CD4-positive, CD25-positive, alpha-beta regulatory T cell (primary cell): ENCODE measurements at regions not wholly inside any gene's neighbourhood (a gene's known extent, or its start where the extent isn't known, plus 50 kb on each side); places are given as distances from the start of the nearest gene placed in this dataset.

Experiments used
- ATAC-seq, 2 donors: fragments of 150-1000 bp; cut with Tn5 transposase; one replicate each; pipeline ENCODE4 v1.10.0; 2021; ENCODE audit warnings: low read depth in 2 of 2, moderate number of reproducible peaks in 2 of 2, moderate library complexity in 1 of 2
- DNase-seq, 3 donors: peaks; one replicate each; pipeline versions ENCODE4 v3.0.0 to v3.0.0-alpha.2; 2012 to 2022; ENCODE audit warnings: mixed read lengths in 1 of 3
- H3K27ac ChIP-seq: one replicate; pipeline ENCODE4 v1.7.0; 2013; ENCODE audit warnings: mild to moderate bottlenecking, low read length; ENCODE audit not compliant: insufficient read depth, poor library complexity, severe bottlenecking
- H3K27me3 ChIP-seq: one replicate; pipeline ENCODE4 v1.7.0; 2013; ENCODE audit warnings: low read length; ENCODE audit not compliant: control insufficient read depth, insufficient read depth
- H3K36me3 ChIP-seq: one replicate; pipeline ENCODE4 v1.7.0; 2013; ENCODE audit warnings: mild to moderate bottlenecking, low read length, moderate library complexity; ENCODE audit not compliant: control insufficient read depth, insufficient read depth
- H3K4me1 ChIP-seq: 2 replicates; pipeline ENCODE4 v1.7.0; 2013; ENCODE audit warnings: mild to moderate bottlenecking, low read length; ENCODE audit not compliant: insufficient read depth, control insufficient read depth, poor library complexity, severe bottlenecking
- H3K4me3 ChIP-seq: one replicate; pipeline ENCODE4 v1.7.0; 2013; ENCODE audit warnings: low read depth, mild to moderate bottlenecking, low read length, moderate library complexity
- H3K9me3 ChIP-seq, 2 experiments: 1 replicate in 1 of 2; 2 replicates in 1 of 2; pipeline ENCODE4 v1.7.0; 2013; ENCODE audit warnings: low read length in 2 of 2, mild to moderate bottlenecking in 1 of 2, moderate library complexity in 1 of 2; ENCODE audit not compliant: control insufficient read depth in 2 of 2
- H3K27ac Mint-ChIP-seq, 3 donors: one replicate each; pipeline ENCODE4 v1.8.0; 2020 to 2022; ENCODE audit warnings: mild to moderate bottlenecking in 3 of 3, mixed read lengths in 3 of 3, moderate library complexity in 2 of 3
- H3K27me3 Mint-ChIP-seq: one replicate; pipeline ENCODE4 v1.8.0; 2022; ENCODE audit warnings: mild to moderate bottlenecking, mixed read lengths
- H3K36me3 Mint-ChIP-seq: one replicate; pipeline ENCODE4 v1.8.0; 2020; ENCODE audit warnings: mixed read lengths
- H3K4me1 Mint-ChIP-seq, 4 donors: one replicate each; pipeline ENCODE4 v1.8.0; 2020 to 2022; ENCODE audit warnings: mixed read lengths in 4 of 4, mild to moderate bottlenecking in 1 of 4
- H3K4me3 Mint-ChIP-seq, 4 donors: one replicate each; pipeline ENCODE4 v1.8.0; 2020 to 2022; ENCODE audit warnings: mild to moderate bottlenecking in 4 of 4, mixed read lengths in 4 of 4, moderate library complexity in 3 of 4
- H3K9me3 Mint-ChIP-seq, 7 donors: one replicate each; pipeline ENCODE4 v1.8.0; 2020 to 2022; ENCODE audit warnings: mixed read lengths in 7 of 7, mild to moderate bottlenecking in 3 of 7, moderate library complexity in 2 of 7

DNA sequence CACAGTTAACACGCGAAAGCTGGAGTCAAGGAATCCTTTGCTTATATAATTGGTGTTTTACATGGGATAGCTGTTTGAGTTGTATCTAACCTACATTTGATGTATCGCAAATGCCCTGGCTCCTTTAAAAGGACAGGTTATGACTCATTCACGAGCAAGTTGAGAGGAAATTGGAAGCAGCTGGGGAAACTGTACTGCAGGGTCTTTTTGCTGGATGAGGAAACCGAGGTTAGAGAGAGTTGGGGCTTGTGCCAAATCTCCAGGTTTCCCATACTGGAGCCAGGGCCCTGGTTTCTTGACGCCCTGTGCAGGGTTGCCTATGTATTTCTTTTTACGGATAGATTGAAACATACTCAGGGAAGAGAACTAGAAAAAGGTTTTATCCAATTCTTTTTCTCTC lies 60.0 kb upstream of the SPTBN1 start:
- Histone ChIP-seq H3K4me1 (no peaks in the 10 kb centered on the region), H3K27me3 (no peaks in the 10 kb centered on the region), H3K9me3 (no peaks in the 10 kb centered on the region), H3K36me3 (no peaks in the 10 kb centered on the region), H3K4me3 (no peak overlapping the region), H3K27ac (no peak overlapping the region)
- peaks cover 0 to 1% (median 0%) of the 10 kb centered on the region in 7 donors for H3K9me3 Mint-ChIP-seq
- no peak for ATAC-seq
- H3K4me1 Mint-ChIP-seq: peaks cover 0 to 5% (median 2%) of the 10 kb centered on the region in 4 donors
- DNase-seq: no peak
- no peaks in the 10 kb centered on the region for H3K27me3 Mint-ChIP-seq
- H3K4me3 Mint-ChIP-seq: no peak overlapping the region
- H3K36me3 Mint-ChIP-seq: no peaks in the 10 kb centered on the region
- peak overlapping the region in 1 of 3 donors; percentile 36 for H3K27ac Mint-ChIP-seq

DNA sequence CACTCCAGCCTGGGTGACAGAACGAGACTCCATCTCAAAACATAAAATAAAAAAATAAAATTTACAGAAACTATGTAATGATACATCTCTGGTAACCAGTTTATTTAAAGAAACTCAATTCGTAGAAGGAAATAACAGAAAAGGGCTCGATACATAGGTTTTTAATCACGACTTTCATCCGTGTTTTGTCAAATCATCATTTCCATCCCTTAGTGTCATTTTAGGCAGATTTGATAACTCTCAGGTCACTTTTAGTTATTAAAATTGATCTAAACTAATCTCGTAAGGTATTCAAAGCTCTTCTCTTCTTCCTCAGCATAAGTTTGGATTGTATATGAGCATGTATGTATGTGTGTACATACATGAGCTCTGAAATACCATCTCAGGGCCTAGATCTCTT lies 59.3 kb upstream of the SPTBN1 start:
- ATAC-seq: no peak
- no peaks in the 10 kb centered on the region for H3K27me3 Mint-ChIP-seq
- no peaks in the 10 kb centered on the region for H3K9me3 Mint-ChIP-seq

DNA sequence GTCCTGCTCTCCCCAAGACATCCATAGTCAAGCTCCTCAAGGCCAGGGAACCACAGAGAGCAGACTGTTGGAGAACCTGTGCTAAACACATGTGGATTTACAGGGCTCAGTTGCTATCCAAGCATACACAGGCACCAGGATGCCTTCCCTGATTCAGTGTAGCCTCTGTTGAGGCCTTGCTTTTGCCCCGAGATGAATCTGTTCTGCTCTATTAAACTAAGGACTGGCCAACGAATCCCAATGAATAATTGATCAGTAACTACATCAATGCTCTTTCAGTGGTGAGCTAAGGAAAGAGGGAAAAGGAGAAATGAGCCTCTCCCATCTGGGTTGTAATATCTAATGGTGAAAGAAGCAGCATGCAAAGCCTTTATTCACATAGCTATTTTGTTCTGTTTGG lies 58.7 kb upstream of the SPTBN1 start:
- Mint-ChIP-seq H3K27ac (no peak overlapping the region), H3K36me3 (no peaks in the 10 kb centered on the region), H3K27me3 (no peaks in the 10 kb centered on the region), H3K4me1 (peaks cover 0 to 5% (median 2%) of the 10 kb centered on the region in 4 donors), H3K9me3 (no peaks in the 10 kb centered on the region), H3K4me3 (no peak overlapping the region)
- Histone ChIP-seq H3K4me3 (no peak overlapping the region), H3K27ac (no peak overlapping the region), H3K27me3 (no peaks in the 10 kb centered on the region), H3K4me1 (no peaks in the 10 kb centered on the region), H3K36me3 (no peaks in the 10 kb centered on the region), H3K9me3 (no peaks in the 10 kb centered on the region)
- ATAC-seq: no peak
- no peak for DNase-seq

More for the DNA sequence above, 59.3 kb upstream of the SPTBN1 start:
- no peak overlapping the region for H3K27ac Mint-ChIP-seq
- H3K4me3 Mint-ChIP-seq: no peak overlapping the region
- Histone ChIP-seq H3K4me3 (no peak overlapping the region), H3K9me3 (no peaks in the 10 kb centered on the region), H3K36me3 (no peaks in the 10 kb centered on the region), H3K27ac (no peak overlapping the region), H3K4me1 (no peaks in the 10 kb centered on the region), H3K27me3 (no peaks in the 10 kb centered on the region)
- no peaks in the 10 kb centered on the region for H3K36me3 Mint-ChIP-seq
- peaks cover 0 to 5% (median 2%) of the 10 kb centered on the region in 4 donors for H3K4me1 Mint-ChIP-seq
- DNase-seq: no peak

DNA sequence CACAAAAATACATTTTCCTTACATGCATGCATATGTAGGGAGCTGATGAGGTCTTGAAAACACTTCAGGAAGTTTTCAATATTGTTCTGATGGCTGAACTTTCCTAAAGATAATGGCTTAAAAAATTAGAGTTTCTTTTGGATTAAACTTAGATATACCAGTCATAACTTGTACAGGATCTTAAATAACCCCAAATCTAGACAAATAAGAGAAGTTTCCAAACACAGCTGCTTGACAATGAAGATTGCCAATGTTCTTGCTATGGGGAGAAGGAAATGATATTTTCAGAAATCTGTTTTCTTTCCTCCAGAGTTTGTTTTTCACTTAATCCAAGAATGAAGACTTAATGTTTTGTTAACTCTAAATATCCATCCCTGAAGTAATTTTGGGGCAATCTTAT lies 54.6 kb upstream of the SPTBN1 start:
- DNase-seq (no peak), ATAC-seq (no peak)
- Mint-ChIP-seq H3K36me3 (no peaks in the 10 kb centered on the region), H3K4me1 (peaks cover 0 to 6% (median 0%) of the 10 kb centered on the region in 4 donors), H3K9me3 (no peaks in the 10 kb centered on the region), H3K27ac (no peak overlapping the region), H3K27me3 (no peaks in the 10 kb centered on the region), H3K4me3 (no peak overlapping the region)
- Histone ChIP-seq H3K9me3 (no peaks in the 10 kb centered on the region), H3K4me1 (no peaks in the 10 kb centered on the region), H3K27ac (no peak overlapping the region), H3K36me3 (no peaks in the 10 kb centered on the region), H3K27me3 (no peaks in the 10 kb centered on the region), H3K4me3 (no peak overlapping the region)

DNA sequence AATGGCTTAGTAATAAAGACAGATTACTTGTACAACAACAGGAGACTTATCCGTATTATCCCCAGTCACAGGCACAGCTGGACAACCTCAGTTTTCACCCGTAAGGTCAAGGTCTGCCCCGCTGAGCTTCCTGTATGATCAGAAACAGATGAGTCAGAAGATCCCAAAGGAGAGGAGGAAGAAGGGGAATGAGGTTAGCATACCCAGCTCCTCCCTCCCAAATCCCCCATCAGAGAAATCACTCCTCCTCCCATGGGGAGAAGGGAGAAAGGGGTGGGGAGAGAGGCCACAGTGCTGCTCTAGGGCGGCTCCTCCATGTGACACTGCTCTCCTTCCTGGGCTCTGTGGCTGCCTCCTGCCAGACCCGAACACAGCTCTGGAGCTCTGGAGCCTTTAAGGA lies 53.8 kb upstream of the SPTBN1 start:
- Histone ChIP-seq H3K36me3 (no peaks in the 10 kb centered on the region), H3K4me3 (no peak overlapping the region), H3K27ac (no peak overlapping the region), H3K4me1 (no peaks in the 10 kb centered on the region), H3K27me3 (no peaks in the 10 kb centered on the region), H3K9me3 (no peaks in the 10 kb centered on the region)
- Mint-ChIP-seq H3K4me3 (no peak overlapping the region), H3K9me3 (peaks cover 0 to 2% (median 0%) of the 10 kb centered on the region in 7 donors), H3K4me1 (peaks cover 0 to 6% (median 0%) of the 10 kb centered on the region in 4 donors), H3K36me3 (no peaks in the 10 kb centered on the region), H3K27me3 (no peaks in the 10 kb centered on the region), H3K27ac (no peak overlapping the region)
- ATAC-seq (no peak), DNase-seq (no peak)

DNA sequence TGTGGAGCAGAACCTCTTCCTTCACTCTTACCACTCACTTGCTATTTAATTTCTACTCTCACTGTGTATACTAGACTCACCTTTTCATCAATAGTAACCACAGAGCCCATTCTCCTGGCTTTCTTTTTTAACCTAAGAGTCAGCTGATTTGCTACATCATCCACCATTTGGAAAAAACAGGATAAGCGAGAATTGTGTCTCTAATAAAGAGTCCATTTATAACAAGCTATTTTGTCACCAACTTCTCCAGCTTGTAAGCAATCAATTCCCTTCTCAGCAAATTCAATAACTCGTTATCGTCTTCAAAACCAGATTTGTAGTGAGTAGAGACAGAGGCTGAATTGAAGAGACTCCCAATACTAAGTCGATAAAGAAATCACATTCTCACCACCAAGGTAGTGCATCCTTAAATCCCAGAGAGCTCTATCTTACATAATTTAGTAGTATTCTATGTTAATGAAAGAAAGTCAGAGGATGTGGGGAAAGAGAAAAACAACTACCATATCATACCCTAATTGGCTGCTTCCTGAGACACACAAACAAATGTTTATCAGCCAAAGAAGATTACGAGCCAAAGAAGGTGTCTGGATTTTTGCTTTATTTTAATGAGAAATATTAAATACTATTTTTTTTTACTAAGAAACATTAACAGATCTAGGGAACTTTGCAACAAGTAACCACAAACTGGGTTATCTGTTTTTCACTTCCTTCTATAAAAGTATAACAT lies 52.5 kb upstream of the SPTBN1 start:
- no peaks in the 10 kb centered on the region for H3K4me1 ChIP-seq
- Mint-ChIP-seq H3K27me3 (no peaks in the 10 kb centered on the region), H3K36me3 (no peaks in the 10 kb centered on the region), H3K27ac (no peak overlapping the region), H3K9me3 (peaks cover 0 to 2% (median 0%) of the 10 kb centered on the region in 7 donors), H3K4me1 (peaks cover 0 to 6% (median 0%) of the 10 kb centered on the region in 4 donors), H3K4me3 (no peak overlapping the region)
- no peaks in the 10 kb centered on the region for H3K36me3 ChIP-seq
- no peak overlapping the region for H3K4me3 ChIP-seq
- H3K27me3 ChIP-seq: peaks cover 3% of the 10 kb centered on the region
- no peak for ATAC-seq
- no peak overlapping the region for H3K27ac ChIP-seq
- DNase-seq: no peak
- no peaks in the 10 kb centered on the region for H3K9me3 ChIP-seq

DNA sequence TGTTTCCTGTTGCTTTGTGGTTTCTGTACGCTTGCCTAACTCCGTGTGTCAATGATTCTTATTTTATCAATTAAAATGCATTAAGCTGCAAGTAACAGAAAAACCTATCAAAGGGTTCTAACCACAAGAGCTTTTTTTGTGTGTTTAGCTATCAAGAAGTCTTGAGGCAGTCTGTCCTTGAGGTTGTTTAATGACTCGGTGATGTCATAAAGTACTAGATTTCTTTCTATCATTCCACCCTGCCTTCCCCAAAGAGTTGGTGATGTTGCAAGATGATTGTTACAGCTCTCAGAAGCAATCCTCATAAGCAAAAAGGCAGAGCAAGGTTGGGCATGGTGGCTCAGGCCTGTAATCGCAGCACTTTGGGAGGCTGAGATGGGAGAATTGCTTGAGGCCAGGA lies 51.9 kb upstream of the SPTBN1 start:
- Histone ChIP-seq H3K9me3 (no peaks in the 10 kb centered on the region), H3K36me3 (no peaks in the 10 kb centered on the region), H3K4me1 (no peaks in the 10 kb centered on the region), H3K27me3 (peaks cover 3% of the 10 kb centered on the region), H3K27ac (no peak overlapping the region), H3K4me3 (no peak overlapping the region)
- no peak overlapping the region for H3K27ac Mint-ChIP-seq
- ATAC-seq: no peak
- H3K36me3 Mint-ChIP-seq: no peaks in the 10 kb centered on the region
- DNase-seq: no peak
- H3K4me1 Mint-ChIP-seq: peaks cover 0 to 6% (median 0%) of the 10 kb centered on the region in 4 donors
- no peaks in the 10 kb centered on the region for H3K27me3 Mint-ChIP-seq
- no peak overlapping the region for H3K4me3 Mint-ChIP-seq
- peaks cover 0 to 2% (median 0%) of the 10 kb centered on the region in 7 donors for H3K9me3 Mint-ChIP-seq

DNA sequence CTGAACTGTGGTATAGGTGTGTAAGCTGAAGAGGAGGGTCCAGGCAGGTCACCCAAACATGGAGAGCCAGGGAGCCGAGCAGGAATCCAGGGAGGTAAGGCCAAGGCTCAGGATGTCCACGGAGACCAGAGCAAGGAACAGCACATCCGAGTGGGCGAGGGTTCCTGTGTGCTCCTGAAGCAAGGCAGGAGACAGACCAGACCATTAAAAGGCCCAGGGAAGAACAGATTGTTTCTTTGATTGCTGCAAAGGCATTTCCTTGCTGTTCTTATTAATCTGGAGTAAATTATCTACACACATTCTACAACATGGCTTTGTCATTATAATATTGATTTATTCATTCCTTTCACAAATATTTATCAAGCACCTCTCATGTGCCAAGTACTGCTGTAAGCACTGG lies 50.1 kb upstream of the SPTBN1 start:
- Mint-ChIP-seq H3K9me3 (peaks cover 0 to 2% (median 0%) of the 10 kb centered on the region in 7 donors), H3K36me3 (no peaks in the 10 kb centered on the region), H3K4me1 (peaks cover 0 to 6% (median 0%) of the 10 kb centered on the region in 4 donors), H3K4me3 (no peak overlapping the region), H3K27ac (peak overlapping the region in 1 of 3 donors; percentile 61), H3K27me3 (peaks cover 3% of the 10 kb centered on the region)
- Histone ChIP-seq H3K27ac (no peak overlapping the region), H3K36me3 (no peaks in the 10 kb centered on the region), H3K27me3 (peaks cover 3% of the 10 kb centered on the region), H3K4me3 (no peak overlapping the region), H3K4me1 (no peaks in the 10 kb centered on the region), H3K9me3 (no peaks in the 10 kb centered on the region)
- DNase-seq: no peak
- no peak for ATAC-seq
